ENCODE measurements at regions not wholly inside any gene's neighbourhood (a gene's known extent, or its start where the extent isn't known, plus 50 kb on each side); places are given as distances from the start of the nearest gene placed in this dataset.

- H2AK9ac ChIP-seq (replicated peaks; ENCODE audit: low read depth, low read length, poor library complexity) = no peak overlapping the region
- H4K91ac ChIP-seq (ENCODE audit: insufficient read depth, low read depth, low read length) = no peak overlapping the region; the same call in 1 of the 2 replicates
- H4K5ac ChIP-seq (ENCODE audit: low read depth, low read length) = no peak overlapping the region
- H2BK120ac ChIP-seq (ENCODE audit: low read depth, low read length) = no peak overlapping the region
- DNase-seq (peak; percentile 5), ATAC-seq (ENCODE audit: low read depth) (no peak)
- H2BK20ac ChIP-seq (ENCODE audit: low read depth, low read length) = no peak overlapping the region
- dilution Hi-C loops (cut with HindIII; ENCODE audit: low sequenced_read_pairs, unreplicated experiment) (no loop called here), in situ Hi-C loops (cut with MboI; ENCODE audit: low sequenced_read_pairs) (no loop called here), intact Hi-C loops (cut with micrococcal nuclease) (no loop called here)
- WGBS, 2 experiments (ENCODE audit: extremely low coverage in 2 of 2, insufficient read length in 1 of 2) = no CpG with 5 or more reads among the region's 5 CpGs
- no peak overlapping the region for H4K8ac ChIP-seq (ENCODE audit: low read depth in 2 of 2, low read length in 2 of 2)
- no peak overlapping the region for H3K9ac ChIP-seq (ENCODE audit: low read depth, low read length)
- no peak overlapping the region for H3K4me2 ChIP-seq (ENCODE audit: low read depth, low read length)
- 0 out of 2 replicates have a peak overlapping the region, but pooled peaks have one; percentile 4 for H3K4me3 ChIP-seq (ENCODE audit: insufficient read depth, low read depth, low read length)
- H2AK5ac ChIP-seq (ENCODE audit: low read depth, low read length) = no peak overlapping the region
- no peak overlapping the region for H3K27ac ChIP-seq (ENCODE audit: insufficient read depth, low read length)
- no peak overlapping the region for H3K18ac ChIP-seq (ENCODE audit: low read depth, low read length)
- no peak overlapping the region for H2BK5ac ChIP-seq (ENCODE audit: low read depth, low read length, poor library complexity, severe bottlenecking)
- no peaks in the 10 kb centered on the region for H3K4me1 ChIP-seq (ENCODE audit: control insufficient read depth, insufficient read depth, low read length)
- CTCF ChIA-PET = no interaction called here
- POLR2A ChIA-PET (ENCODE audit: unreplicated experiment) = no interaction called here
- H3K79me1 ChIP-seq (ENCODE audit: low read depth in 1 of 2, low read length in 2 of 2) = no peaks in the 10 kb centered on the region
- no peak overlapping the region for H3K4ac ChIP-seq (ENCODE audit: low read depth, low read length)
- no peak overlapping the region for H3K56ac ChIP-seq (ENCODE audit: extremely low read depth, insufficient read depth, low read length)
- no peaks in the 10 kb centered on the region; the same call in 1 of the 2 replicates for H3K9me3 ChIP-seq (ENCODE audit: control insufficient read depth, insufficient read depth, low read length)
- no peak overlapping the region for H2BK15ac ChIP-seq (ENCODE audit: low read depth, low read length)
- no peaks in the 10 kb centered on the region for H3K27me3 ChIP-seq (ENCODE audit: control insufficient read depth, insufficient read depth, low read length)
- H3K14ac ChIP-seq (replicated peaks; ENCODE audit: low read depth, low read length) = no peak overlapping the region
- H3K23ac ChIP-seq (ENCODE audit: low read depth, low read length) = no peak overlapping the region
- H3K9me1 ChIP-seq (ENCODE audit: insufficient read depth, low read length) = no peaks in the 10 kb centered on the region
- BruUV-seq (replicated peaks) = no TSS peak
- no peaks in the 10 kb centered on the region for H3K36me3 ChIP-seq (ENCODE audit: control insufficient read depth, insufficient read depth, low read length)
- no peak overlapping the region for H2AFZ ChIP-seq (replicated peaks; ENCODE audit: low read length, poor library complexity)
- H4K20me1 ChIP-seq (ENCODE audit: insufficient read depth, low read length) = no peaks in the 10 kb centered on the region
- TF ChIP-seq POLR2A (IDR thresholded peaks at IDR 0.05; ENCODE audit: low read depth, low read length) = no peak
- no peak for TF ChIP-seq USF2 (IDR thresholded peaks at IDR 0.05; ENCODE audit: low read depth, low read length)
- no peak for TF ChIP-seq CHD1 (IDR thresholded peaks at IDR 0.05; ENCODE audit: low read depth, low read length)
- TF ChIP-seq SMC3 (IDR thresholded peaks at IDR 0.05; ENCODE audit: low read depth, low read length) = no peak
- no peak for TF ChIP-seq MAFK (IDR thresholded peaks at IDR 0.05; ENCODE audit: low read depth, low read length)
- no peak for TF ChIP-seq CTCF (conservative IDR thresholded peaks at IDR 0.05; ENCODE audit: low read depth, low read length)
- no peak for TF ChIP-seq BHLHE40 (IDR thresholded peaks at IDR 0.05; ENCODE audit: low read depth, low read length)
- no peak for TF ChIP-seq RFX5 (IDR thresholded peaks at IDR 0.05; ENCODE audit: low read depth, low read length)
- no peak for TF ChIP-seq RAD21 (IDR thresholded peaks at IDR 0.05; ENCODE audit: low read length)
- TF ChIP-seq FOS (IDR thresholded peaks at IDR 0.05; ENCODE audit: low read depth, low read length) = no peak
- TF ChIP-seq RCOR1 (IDR thresholded peaks at IDR 0.05; ENCODE audit: insufficient replicate concordance, low read length) = no peak
- TF ChIP-seq MXI1 (IDR thresholded peaks at IDR 0.05; ENCODE audit: borderline replicate concordance, low read depth, low read length) = no peak
Measured at GRCh38 chr10:107653832-107654287, 489.4 kb upstream of the SORCS1 start.

Data from IMR-90 (cell line).